SW 1271 (cell line): ENCODE measurements at regions not wholly inside any gene's neighbourhood (a gene's known extent, or its start where the extent isn't known, plus 50 kb on each side); places are given as distances from the start of the nearest gene placed in this dataset.

Experiments used
- DNase-seq, 2 experiments: peaks; one replicate each; lab custom pipeline; 2025; lab: John Stamatoyannopoulos, UW

- no peak for DNase-seq
These were observed 62.4 kb upstream of the FOXG1 start for GRCh38 chr14:28704153-28704552.

GRCh38 chr14:28707814-28708213 is 58.8 kb upstream of the FOXG1 start:
- no peak for DNase-seq

GRCh38 chr14:28709571-28710305 is 56.8 kb upstream of the FOXG1 start:
- no peak for DNase-seq
